Stomach (tissue), 8 donors: ENCODE measurements at regions not wholly inside any gene's neighbourhood (a gene's known extent, or its start where the extent isn't known, plus 50 kb on each side); places are given as distances from the start of the nearest gene placed in this dataset.

Source experiments
- DNase-seq, 2 donors: peaks; one replicate each; pipeline versions ENCODE4 v3.0.0 to v3.0.0-alpha.2; 2013 to 2019
- H3K27ac ChIP-seq, 5 donors: fragments of 200-600 bp in 4 of 5; sonication (generic) in 4 of 5; one replicate each; pipeline ENCODE4 v1.5.1; 2013 to 2019; ENCODE audit warnings: mild to moderate bottlenecking in 1 of 5, moderate library complexity in 1 of 5
- H3K27me3 ChIP-seq, 3 donors: fragments of 200-600 bp; sonication (generic); one replicate each; pipeline ENCODE4 v1.5.1; 2017 to 2019; ENCODE audit warnings: mixed run types in 1 of 3
- H3K36me3 ChIP-seq, 4 donors: fragments of 200-600 bp; sonication (generic); 1 replicate in 3 of 4; 2 replicates in 1 of 4; pipeline ENCODE4 v1.5.1; 2016 to 2019
- H3K4me1 ChIP-seq, 4 donors: fragments of 200-600 bp; sonication (generic); one replicate each; pipeline ENCODE4 v1.5.1; 2016 to 2019
- H3K4me3 ChIP-seq, 4 donors: fragments of 200-600 bp; sonication (generic) in 3 of 4; one replicate each; pipeline ENCODE4 v1.5.1; 2016 to 2019; ENCODE audit warnings: mild to moderate bottlenecking in 1 of 4
- H3K9me3 ChIP-seq, 4 donors: fragments of 200-600 bp; sonication (generic); one replicate each; pipeline ENCODE4 v1.5.1; 2016 to 2019
- EP300 ChIP-seq: sonication (generic); formaldehyde crosslinking; IDR thresholded peaks from one replicate; pipeline ENCODE4 v1.6.1; 2017; ENCODE audit warnings: antibody characterized with exemption
- POLR2A ChIP-seq, 4 donors: fragments of 450-650 bp; IDR thresholded peaks; one replicate each; pipeline ENCODE4 v1.6.1; 2016; ENCODE audit warnings: antibody characterized with exemption in 4 of 4, control low read depth in 2 of 4, mild to moderate bottlenecking in 1 of 4, moderate library complexity in 1 of 4
- POLR2AphosphoS5 ChIP-seq, 3 donors: sonication (generic); formaldehyde crosslinking; IDR thresholded peaks; one replicate each; pipeline ENCODE4 v1.6.1; 2016; ENCODE audit warnings: antibody characterized with exemption in 3 of 3
- WGBS, 5 donors: extraction: QIAGEN DNeasy Blood & Tissue Kit in 3 of 5; methylation state at CpG; one replicate each; pipeline versions ENCODE4 v1.1.5 to v1.1.7; 2013 to 2018; 5-methylcytosine and 5-hydroxymethylcytosine counted together
- intact Hi-C: fragments of 100-400 bp; cut with DNase I; formaldehyde crosslinking; loops from one replicate; pipeline ENCODE4 v1.15.1; 2023; ENCODE audit warnings: low total_unique reads
- TF ChIP-seq, protein P1 (sequence below), 7 experiments: fragments of 450-650 bp in 4 of 7; fragments of 200-600 bp in 3 of 7; sonication (generic) in 3 of 7; IDR thresholded peaks; one replicate each; pipeline ENCODE4 v1.5.1; 2016 to 2019; ENCODE audit warnings: antibody characterized with exemption in 7 of 7, control low read depth in 2 of 7, mild to moderate bottlenecking in 1 of 7
- donor health status: healthy with polysubstance abuse.
- donor health status: Bipolar disorder and iron deficiency.
- donor health status: healthy.

DNA sequence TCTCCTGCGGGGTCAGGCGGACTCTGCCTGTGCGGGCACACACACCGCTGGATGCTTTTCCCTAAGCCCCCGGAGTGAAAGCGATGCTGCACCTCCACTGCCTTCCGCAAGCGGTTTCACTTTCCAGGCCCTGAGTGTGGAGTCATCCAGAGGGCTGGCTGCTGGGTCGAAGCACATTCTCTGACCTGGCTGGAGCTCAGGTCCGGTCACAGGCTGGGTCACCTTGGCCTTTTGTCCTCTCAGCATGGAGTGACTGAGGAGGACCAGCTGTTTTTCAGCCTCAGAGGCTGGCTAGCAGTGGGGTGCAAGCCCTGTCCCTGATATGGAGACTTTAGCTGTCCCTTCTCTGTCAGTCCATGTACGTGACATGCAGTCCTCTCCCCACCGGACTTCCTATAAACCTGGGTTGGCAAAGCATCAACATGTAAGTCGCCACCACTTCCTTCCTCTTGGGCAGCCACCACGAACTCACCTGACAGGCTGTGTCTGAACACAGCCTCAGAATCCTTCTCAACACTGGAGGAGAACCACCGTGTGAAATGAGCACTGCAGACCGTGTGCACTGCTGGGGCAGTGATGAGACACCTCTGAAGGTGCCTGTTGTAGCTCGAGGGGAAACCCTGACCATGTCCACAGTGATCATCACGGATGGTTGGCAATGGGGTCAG, 51.3 kb downstream of the GADD45G start:
- intact Hi-C loops: loop anchor here (10.0 kb wide), 1 partner anchor 59 kb away; no protein-coding TSS in a partner anchor
- peaks cover 9 to 45% (median 26%) of the 10 kb centered on the region in 4 donors for H3K4me1 ChIP-seq
- no peak overlapping the region for H3K4me3 ChIP-seq
- no peaks in the 10 kb centered on the region for H3K9me3 ChIP-seq
- H3K27me3 ChIP-seq: no peaks in the 10 kb centered on the region
- 74 to 82% (median 79%) methylated on average over 16 to 18 of the region's 18 CpGs for WGBS, 5 donors
- no peaks in the 10 kb centered on the region for H3K36me3 ChIP-seq
- no peak for DNase-seq
- peak overlapping the region in 1 of 5 donors; percentile 35 for H3K27ac ChIP-seq
- TF ChIP-seq, protein P1, sequence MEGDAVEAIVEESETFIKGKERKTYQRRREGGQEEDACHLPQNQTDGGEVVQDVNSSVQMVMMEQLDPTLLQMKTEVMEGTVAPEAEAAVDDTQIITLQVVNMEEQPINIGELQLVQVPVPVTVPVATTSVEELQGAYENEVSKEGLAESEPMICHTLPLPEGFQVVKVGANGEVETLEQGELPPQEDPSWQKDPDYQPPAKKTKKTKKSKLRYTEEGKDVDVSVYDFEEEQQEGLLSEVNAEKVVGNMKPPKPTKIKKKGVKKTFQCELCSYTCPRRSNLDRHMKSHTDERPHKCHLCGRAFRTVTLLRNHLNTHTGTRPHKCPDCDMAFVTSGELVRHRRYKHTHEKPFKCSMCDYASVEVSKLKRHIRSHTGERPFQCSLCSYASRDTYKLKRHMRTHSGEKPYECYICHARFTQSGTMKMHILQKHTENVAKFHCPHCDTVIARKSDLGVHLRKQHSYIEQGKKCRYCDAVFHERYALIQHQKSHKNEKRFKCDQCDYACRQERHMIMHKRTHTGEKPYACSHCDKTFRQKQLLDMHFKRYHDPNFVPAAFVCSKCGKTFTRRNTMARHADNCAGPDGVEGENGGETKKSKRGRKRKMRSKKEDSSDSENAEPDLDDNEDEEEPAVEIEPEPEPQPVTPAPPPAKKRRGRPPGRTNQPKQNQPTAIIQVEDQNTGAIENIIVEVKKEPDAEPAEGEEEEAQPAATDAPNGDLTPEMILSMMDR (IDR thresholded peaks at IDR 0.05): no peak
- TF ChIP-seq EP300: no peak
- no peak for TF ChIP-seq POLR2A (IDR thresholded peaks at IDR 0.05)
- no peak for TF ChIP-seq POLR2AphosphoS5 (IDR thresholded peaks at IDR 0.05)

DNA sequence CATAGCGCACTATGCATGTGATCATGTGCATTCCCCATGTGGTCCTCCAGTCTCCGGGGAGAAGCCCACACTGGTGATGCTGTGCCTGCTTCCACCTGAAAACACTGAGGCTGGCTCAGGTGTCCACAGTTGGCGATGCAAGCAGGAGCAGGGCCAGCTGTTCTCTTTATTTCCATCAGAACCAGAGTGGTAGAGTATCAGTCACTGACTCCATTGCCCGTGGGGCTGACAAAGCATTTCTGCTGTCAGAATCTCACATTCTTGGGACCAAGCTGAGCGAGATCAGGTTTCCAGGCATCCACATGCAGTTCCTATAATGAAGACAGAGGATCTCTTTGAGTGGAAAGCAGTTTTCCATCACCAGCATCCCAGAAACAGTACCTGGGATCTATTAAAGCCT, 52.5 kb downstream of the GADD45G start:
- no peak overlapping the region for H3K4me3 ChIP-seq
- intact Hi-C loops: loop anchor here (10.0 kb wide), 1 partner anchor 58 kb away; no protein-coding TSS in a partner anchor
- peaks cover 18 to 57% (median 37%) of the 10 kb centered on the region in 4 donors for H3K4me1 ChIP-seq
- no peaks in the 10 kb centered on the region for H3K36me3 ChIP-seq
- 82 to 95% (median 94%) methylated on average over 3 to 5 of the region's 5 CpGs for WGBS, 5 donors
- DNase-seq: no peak
- H3K27ac ChIP-seq: no peak overlapping the region
- H3K27me3 ChIP-seq: no peaks in the 10 kb centered on the region
- no peaks in the 10 kb centered on the region for H3K9me3 ChIP-seq
- TF ChIP-seq POLR2AphosphoS5 (IDR thresholded peaks at IDR 0.05): no peak
- no peak for TF ChIP-seq POLR2A (IDR thresholded peaks at IDR 0.05)
- TF ChIP-seq, protein P1 (IDR thresholded peaks at IDR 0.05): no peak
- no peak for TF ChIP-seq EP300

DNA sequence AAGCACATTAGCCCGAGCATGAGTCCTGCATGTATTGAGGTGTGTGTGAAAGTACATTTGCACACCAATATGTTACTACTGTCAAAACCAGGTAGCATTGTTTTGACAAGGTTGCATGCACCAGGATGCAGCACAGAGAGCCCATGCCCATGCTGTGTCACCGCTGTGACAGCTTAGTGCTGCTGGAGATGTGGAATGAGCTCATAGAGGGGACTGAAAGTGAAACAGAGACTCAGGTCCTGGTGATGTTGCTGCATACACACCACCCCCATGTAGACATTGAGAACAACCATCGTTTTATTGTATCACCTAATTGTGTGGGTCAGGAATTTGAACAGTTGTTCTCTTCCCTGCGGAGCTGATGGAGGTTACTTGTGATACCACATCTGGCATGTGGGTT, 53.0 kb downstream of the GADD45G start:
- Histone ChIP-seq H3K9me3 (no peaks in the 10 kb centered on the region), H3K36me3 (no peaks in the 10 kb centered on the region), H3K27me3 (no peaks in the 10 kb centered on the region), H3K4me3 (no peak overlapping the region), H3K27ac (no peak overlapping the region), H3K4me1 (peaks cover 23 to 62% (median 42%) of the 10 kb centered on the region in 4 donors)
- DNase-seq: no peak
- WGBS, 5 donors: 82 to 89% (median 85%) methylated on average over 4 of the region's 4 CpGs
- no peak for TF ChIP-seq POLR2AphosphoS5 (IDR thresholded peaks at IDR 0.05)
- intact Hi-C loops: loop anchor here (10.0 kb wide), 1 partner anchor 57 kb away; no protein-coding TSS in a partner anchor

DNA sequence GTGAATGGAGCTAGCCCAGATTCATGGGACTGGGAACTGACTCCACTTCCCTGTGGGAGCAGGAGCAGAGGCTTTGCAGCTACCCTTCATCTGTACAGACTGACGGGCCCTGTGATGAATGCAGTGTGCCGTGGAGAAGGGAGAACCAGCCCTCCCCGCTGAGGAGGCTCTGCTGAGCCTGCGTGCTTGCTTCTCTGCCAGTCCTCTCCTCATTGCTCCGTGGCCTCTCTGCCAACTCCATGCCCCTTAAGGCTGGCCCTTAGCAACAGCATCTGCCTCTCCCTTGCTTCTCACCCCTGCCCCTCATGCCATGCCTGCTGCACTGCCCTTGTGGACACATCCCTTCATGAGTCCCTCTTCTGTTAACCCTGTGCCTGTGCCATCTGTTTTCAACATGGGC, 53.6 kb downstream of the GADD45G start:
- 85 to 94% (median 91%) methylated on average over 5 of the region's 5 CpGs for WGBS, 5 donors
- TF ChIP-seq POLR2A (IDR thresholded peaks at IDR 0.05) (no peak), POLR2AphosphoS5 (IDR thresholded peaks at IDR 0.05) (no peak), EP300 (no peak)
- TF ChIP-seq, protein P1 (IDR thresholded peaks at IDR 0.05): no peak

DNA sequence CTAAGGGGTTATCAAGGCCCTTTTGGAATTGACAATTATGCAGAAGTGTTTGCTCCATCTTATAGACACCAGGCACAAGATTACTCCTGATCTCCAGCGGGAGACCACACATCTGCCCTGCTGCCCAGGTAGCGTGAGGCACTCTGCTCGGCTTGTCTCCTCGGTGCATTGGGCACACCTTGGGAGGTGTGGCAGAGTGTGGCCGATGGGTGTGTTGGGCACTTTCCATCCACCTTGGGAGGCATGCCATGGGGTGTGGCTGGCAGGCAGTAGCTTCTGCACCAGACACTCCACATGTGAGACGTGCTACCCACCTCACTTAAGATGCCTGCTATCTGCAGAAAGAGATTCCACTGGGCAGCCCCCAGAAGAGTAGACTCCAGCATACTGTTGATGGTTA, 54.1 kb downstream of the GADD45G start:
- no peak for TF ChIP-seq POLR2AphosphoS5 (IDR thresholded peaks at IDR 0.05)
- no peak for TF ChIP-seq POLR2A (IDR thresholded peaks at IDR 0.05)
- TF ChIP-seq, protein P1 (IDR thresholded peaks at IDR 0.05): no peak
- TF ChIP-seq EP300: no peak
- H3K27ac ChIP-seq: no peak overlapping the region
- peaks cover 31 to 73% (median 53%) of the 10 kb centered on the region in 4 donors for H3K4me1 ChIP-seq
- WGBS, 5 donors: 42 to 59% (median 56%) methylated on average over 6 of the region's 6 CpGs
- H3K4me3 ChIP-seq: no peak overlapping the region
- no peaks in the 10 kb centered on the region for H3K27me3 ChIP-seq
- peak in 1 of 2 donors; percentile 69 for DNase-seq
- H3K36me3 ChIP-seq: no peaks in the 10 kb centered on the region
- no peaks in the 10 kb centered on the region for H3K9me3 ChIP-seq
- intact Hi-C loops: loop anchor here (10.0 kb wide), 1 partner anchor 56 kb away; no protein-coding TSS in a partner anchor

More for the DNA sequence above, 53.6 kb downstream of the GADD45G start:
- no peak overlapping the region for H3K4me3 ChIP-seq
- intact Hi-C loops: loop anchor here (10.0 kb wide), 1 partner anchor 56 kb away; no protein-coding TSS in a partner anchor
- H3K27me3 ChIP-seq: no peaks in the 10 kb centered on the region
- no peaks in the 10 kb centered on the region for H3K36me3 ChIP-seq
- peaks cover 29 to 68% (median 48%) of the 10 kb centered on the region in 4 donors for H3K4me1 ChIP-seq
- H3K27ac ChIP-seq: no peak overlapping the region
- no peaks in the 10 kb centered on the region for H3K9me3 ChIP-seq
- no peak for DNase-seq
